ENCODE measurements at regions not wholly inside any gene's neighbourhood (a gene's known extent, or its start where the extent isn't known, plus 50 kb on each side); places are given as distances from the start of the nearest gene placed in this dataset.
"Not testable (repeated sequence)": the region's sequence is repeated elsewhere in the genome, so short reads cannot be mapped to it uniquely, and the experiment has no call there.

DNA sequence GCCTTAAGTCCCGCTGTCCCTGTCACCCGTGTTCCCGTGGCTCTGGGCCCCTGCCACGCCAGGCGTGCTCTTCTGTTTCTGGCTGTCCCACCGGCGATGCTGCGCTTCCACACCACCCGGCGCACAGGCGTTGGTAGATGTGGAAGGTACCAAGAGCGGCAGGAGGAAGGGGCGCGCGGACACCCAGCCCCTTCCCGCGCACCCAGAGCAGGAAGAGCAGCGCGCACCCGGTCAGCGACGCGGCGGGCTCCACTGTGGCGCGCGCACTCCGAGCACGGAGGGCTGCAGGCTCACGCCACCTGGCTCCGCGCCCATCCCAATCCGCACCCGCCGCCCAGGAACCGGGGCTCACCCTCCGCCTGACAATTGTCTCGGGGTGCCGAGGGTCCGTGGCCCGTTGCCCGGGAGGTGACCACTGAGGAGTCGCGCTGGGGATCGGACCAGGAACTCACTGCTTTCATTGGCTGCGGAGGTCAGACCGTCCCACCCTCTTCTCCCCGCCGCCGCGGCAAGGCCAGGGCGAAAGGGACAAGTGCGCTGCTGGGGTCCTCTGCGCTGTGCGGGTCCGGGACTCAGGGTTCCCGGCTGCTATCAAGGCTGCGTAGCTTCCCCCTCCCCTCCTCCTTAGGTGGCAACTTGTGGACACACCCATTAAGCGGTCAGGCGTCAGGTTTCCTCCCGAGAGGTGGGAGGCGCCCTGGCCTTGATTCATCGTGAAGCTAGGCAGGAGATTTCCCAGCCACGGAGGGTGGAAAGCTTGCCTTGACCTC is 121.6 kb upstream of the ZNF92 start:
- no peak for DNase-seq (ENCODE audit: low read depth in 2 of 2)

DNA sequence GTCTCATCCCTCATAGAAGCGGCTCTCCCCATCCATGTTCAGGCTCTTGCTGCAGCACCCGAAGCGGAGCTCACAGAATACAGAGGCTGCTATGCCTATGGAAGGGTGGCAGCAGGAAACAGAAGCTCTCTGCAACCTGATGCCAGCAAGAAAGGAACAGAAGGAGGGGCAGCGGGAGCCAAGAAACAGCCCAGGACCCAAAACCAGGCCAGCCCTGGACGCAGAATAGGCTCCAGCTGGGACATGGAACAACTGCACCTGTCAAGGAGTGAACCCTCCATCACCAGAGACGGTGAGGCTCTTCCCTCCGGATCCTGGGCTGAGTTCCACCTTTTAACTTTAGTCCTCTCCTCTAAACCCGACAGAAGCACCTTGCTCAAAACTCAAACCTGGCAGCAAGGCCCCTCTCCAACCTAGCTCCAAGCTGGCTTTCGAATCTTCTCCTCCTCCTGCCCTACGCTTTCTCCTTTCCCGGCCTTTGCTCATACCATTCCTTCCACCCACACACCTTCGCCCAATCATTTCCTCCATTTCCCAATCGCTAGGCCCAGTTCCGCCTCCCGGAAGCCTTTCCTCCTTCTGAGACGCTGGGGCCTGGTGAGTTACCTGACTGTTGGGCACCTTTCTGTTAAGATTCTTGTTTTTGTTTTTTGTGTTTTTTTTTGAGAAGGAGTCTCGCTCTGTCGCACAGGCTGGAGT is 122.8 kb upstream of the ZNF92 start:
- DNase-seq (ENCODE audit: low read depth in 2 of 2) = no peak

GRCh38 chr7:65250216-65250615 is 123.4 kb upstream of the ZNF92 start:
- no peak for DNase-seq (ENCODE audit: low read depth in 2 of 2)

DNA sequence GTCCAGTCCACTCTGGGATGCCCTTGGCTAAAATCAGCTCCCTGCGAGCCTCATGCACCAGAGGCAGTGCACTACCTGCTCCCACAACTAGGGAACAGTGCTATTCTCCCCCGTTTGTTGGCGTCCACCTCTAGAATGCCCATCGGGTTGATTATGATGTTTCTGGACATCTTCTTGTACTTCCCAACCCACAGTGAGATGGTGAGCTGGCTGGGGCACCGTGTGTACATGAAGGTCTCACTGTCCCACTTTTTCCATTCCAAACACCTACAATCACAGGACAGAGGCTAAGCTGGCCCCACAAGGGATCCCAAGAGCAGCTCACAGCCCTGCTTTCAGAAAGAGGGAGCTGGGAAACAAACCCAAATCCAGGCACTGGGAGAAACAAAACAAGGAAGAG is 126.2 kb upstream of the ZNF92 start:
- no peak for DNase-seq (ENCODE audit: low read depth in 2 of 2)

DNA sequence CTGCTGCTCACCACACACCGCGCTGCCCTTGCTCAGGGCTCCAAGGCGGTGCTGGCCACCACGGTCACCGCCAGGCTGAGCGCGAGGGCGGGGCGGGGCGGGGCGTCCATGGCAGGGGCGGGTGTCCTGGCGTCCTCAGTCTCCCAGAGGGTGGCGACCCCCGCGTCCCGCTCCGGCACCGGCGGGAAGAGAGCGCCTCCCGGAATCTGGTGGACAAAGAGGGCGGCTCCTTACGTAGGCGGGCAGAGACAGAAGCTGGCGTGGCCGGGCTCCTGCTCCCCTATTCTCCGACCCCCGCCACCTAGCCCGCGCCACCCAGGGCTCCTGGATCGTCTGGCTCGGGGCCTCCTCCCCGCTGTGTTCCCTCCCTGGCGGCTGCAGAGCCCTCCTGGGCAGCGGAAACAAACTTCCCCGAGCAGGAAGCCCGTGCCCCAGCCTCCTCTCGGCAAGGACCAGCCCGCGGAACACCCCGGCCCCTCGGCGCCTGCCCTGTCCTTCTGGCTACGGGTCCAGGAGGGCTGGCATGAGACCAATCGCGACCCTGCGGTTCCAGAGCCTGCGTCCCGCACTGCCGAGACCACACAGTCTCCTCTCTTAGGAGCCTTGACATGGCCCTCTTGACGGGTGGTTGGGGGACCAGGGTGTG is 133.8 kb upstream of the ZNF92 start:
- DNase-seq (ENCODE audit: low read depth in 2 of 2) = no peak

- no peak for DNase-seq (ENCODE audit: low read depth in 2 of 2)
Observed at GRCh38 chr7:65239324-65239706, 134.3 kb upstream of the ZNF92 start.

DNA sequence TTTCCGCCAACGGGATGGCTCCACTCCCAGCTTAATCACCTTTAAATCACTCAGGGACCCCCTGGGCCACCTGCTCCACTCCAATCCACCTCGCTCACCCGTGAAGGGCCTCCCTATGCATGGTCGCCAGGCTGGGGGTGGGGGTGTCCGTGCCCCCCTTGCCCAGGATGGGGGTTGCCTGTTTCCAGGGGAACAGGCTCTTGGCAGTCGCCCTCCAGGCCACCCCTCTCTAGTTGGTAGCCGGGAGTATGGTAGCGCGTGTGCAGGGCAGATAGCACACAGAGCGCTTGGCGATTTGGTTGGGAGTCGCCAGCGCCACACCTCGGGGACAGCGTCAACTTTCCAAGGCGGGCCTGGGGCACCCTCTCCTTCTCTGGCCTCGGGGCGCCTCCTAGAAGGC is 134.9 kb upstream of the ZNF92 start:
- no peak for DNase-seq (ENCODE audit: low read depth in 2 of 2)

DNA sequence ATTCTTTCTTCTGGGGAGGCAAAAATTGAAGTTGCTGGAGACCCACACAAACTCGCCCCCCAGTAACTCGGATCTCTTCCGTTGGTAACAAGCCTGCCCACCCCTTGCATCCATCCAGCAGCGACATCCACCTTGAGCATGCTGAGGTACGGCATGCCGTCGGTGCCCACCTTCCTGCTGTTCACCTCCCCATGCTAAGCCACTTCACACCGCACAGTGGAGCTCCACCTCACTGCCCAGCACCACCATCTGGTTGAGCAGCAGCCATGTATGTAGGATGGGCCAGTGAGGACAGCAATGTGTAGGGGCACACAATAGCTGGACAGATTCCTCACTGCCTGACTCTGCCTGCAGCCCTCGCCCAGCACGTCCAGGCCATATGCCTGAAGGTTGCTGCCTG is 138.1 kb upstream of the ZNF92 start:
- DNase-seq (ENCODE audit: low read depth in 2 of 2) = no peak

GRCh38 chr7:65233409-65234034 is 140.1 kb upstream of the ZNF92 start:
- no peak for DNase-seq (ENCODE audit: low read depth in 2 of 2)

GRCh38 chr7:65230231-65230630 is 143.4 kb upstream of the ZNF92 start:
- no peak for DNase-seq (ENCODE audit: low read depth in 2 of 2)

GRCh38 chr7:65225422-65226006 is 148.1 kb upstream of the ZNF92 start:
- DNase-seq (ENCODE audit: low read depth in 2 of 2) = no peak

GRCh38 chr7:65222655-65223054 is 151.0 kb upstream of the ZNF92 start:
- no peak for DNase-seq (ENCODE audit: low read depth in 2 of 2)

DNA sequence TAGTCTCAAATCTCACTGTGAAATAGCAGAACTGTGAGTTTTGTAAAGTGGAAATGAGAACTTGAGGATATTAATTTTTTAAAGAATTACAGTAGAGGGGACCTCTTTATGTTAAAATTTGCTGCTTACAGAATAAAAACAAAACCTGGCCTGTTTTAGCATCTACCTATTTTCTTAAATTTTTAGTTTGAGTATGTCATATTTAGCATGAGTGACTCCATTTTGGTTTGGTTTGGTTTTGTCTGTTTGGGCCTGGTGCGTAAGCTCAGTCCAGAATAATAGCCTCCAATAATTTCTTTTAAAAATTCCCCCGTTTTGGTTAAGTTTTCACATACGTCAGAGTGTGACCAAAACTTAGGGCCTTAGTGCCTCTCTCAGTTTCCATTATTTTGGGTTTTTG is 152.0 kb upstream of the ZNF92 start:
- DNase-seq (ENCODE audit: low read depth in 2 of 2) = no peak

DNA sequence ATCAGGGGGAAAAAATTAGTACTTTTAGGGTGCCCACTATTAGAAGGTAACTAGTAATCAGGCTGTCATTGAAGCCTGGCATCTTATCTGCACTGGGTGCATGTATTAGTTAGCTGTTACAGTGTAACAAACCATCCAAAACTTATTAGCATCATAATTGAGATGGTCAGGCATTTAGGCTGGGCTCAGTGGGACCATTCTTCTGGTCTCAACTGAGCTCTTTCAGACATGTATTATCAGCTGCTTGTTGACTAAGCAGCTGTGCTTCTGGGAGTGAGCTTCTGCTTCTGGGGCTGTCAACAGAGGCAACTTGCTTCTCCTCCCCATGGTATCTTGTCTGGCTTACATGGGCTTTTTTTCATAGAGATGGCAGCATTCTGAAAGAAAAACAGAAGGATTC is 154.0 kb upstream of the ZNF92 start:
- DNase-seq (ENCODE audit: low read depth in 2 of 2) = no peak

DNA sequence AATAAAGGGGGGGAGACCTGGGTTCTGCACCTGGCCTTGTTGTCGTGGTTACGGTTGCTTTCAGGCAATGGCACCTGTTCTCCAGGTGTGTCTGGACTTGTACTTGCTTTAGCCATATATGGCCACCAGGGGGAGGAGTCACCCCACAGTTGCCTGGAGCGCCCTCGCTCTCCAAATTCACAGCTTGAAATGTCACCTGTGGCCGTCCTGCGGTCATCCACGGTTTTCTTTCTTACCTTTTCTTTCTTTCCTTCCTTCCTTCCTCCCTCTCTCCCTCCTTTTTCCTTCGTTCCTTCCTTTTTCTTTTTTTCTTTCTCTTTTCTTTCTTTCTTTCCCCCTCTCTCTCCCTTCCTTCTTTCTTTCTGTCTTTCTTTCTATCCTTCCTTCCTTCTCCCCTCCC is 157.2 kb upstream of the ZNF92 start:
- DNase-seq (ENCODE audit: low read depth in 2 of 2) = no peak

- not testable (repeated sequence) for DNase-seq (ENCODE audit: low read depth in 2 of 2)
Observed at GRCh38 chr7:65213260-65213659, 160.4 kb upstream of the ZNF92 start.

DNA sequence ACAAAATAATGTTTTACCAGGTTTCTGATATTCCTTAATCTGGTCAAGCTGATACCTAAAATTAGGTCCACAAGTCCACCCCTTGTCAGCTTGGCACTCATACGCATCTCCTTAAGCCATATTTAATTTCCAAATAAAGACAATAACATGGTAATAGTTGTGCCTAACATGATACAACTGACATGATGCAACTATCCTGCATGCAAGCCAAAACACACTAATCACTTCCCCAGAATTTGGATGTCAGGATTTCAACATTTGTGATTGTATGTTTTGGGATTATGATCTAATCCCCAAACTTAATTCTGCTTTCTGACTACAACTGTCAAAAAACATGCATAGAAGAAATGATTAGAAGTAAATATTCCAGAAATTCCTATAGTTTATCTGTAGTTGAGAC is 174.4 kb upstream of the ZNF92 start:
- DNase-seq (ENCODE audit: low read depth in 2 of 2) = not testable (repeated sequence)

- not testable (repeated sequence) for DNase-seq (ENCODE audit: low read depth in 2 of 2)
Observed at GRCh38 chr7:65193334-65194058, 180.2 kb upstream of the ZNF92 start.

DNA sequence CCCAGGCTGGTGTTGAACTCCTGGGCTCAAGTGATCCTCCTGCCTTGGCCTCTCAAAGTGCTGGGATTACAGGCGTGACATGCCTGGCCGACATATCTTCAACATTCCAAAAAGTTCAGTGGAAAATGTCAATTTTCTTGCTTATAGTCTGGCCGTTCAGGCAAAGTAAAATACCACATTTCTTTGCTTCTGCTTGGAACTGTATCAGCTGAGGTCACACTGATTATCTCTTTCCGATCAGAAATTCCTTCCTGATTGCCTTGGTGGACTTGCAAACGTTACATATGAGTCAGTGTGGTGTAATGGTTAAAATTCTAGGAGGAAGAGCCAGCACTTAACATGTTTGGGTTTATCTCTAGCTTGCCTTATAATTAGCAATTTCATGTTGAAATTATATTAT is 170.6 kb upstream of the ERV3-1 start:
- not testable (repeated sequence) for DNase-seq (ENCODE audit: low read depth in 2 of 2)

DNA sequence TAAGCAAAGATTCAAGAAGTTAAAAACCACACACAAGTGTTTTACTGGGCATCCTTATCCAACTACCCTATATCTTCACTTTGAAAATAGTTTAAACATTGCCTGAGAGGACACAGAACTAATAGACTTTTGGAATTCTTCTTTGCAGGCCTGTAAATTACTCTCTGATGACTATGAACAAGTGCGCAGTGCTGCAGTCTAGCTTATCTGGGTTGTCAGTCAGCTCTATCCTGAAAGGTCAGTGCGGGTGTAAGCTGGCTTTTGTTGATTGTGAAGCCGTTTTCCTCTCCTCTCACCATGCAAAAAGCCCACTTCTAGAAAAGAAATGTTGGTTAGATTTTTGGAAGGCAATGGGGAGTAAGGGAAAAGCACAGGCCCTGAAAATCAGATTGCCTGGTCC is 143.6 kb upstream of the ERV3-1 start:
- DNase-seq (ENCODE audit: low read depth in 2 of 2) = not testable (repeated sequence)

DNA sequence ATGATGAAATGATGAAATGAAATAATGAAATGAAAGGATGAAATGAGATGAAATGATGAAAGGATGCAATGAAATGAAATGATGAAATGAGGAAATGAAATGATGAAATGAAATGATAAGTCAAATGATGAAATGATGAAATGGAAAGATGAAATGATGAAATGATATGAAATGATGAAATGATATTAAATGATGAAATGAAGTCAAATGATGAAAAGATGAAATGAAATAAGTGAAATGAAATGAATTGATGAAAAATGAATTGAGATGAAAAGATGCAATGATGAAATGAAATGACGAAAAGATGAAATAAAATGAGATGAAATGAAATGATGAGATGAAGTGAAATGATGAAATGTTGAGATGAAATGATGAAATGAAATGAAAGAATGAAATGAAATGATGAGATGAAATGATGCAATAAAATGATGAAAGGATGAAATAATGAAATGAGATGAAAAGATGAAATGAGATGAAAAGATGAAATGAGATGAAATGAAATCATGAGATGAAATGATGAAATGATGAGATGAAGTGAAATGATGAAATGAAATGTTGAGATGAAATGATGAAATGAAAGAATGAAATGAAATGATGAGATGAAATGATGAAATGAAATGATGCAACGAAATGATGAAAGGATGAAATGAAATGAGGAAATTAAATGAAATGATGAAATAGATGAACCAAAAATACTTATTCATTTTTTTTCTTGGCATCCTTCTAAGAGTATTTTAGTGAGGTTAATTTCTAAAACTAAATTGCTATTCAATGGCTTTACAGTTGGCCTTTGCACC is 139.8 kb upstream of the ERV3-1 start:
- not testable (repeated sequence) for DNase-seq (ENCODE audit: low read depth in 2 of 2)

Data from stimulated activated CD8-positive, alpha-beta memory T cell treated with anti-CD3 and anti-CD28 coated beads, Interleukin-7, amount 100 ng/mL, for 1 hour (primary cell).